ENCODE measurements at regions not wholly inside any gene's neighbourhood (a gene's known extent, or its start where the extent isn't known, plus 50 kb on each side); places are given as distances from the start of the nearest gene placed in this dataset.

GRCh38 chr13:99132295-99132835, 68.3 kb upstream of the UBAC2 start:
- no peak for DNase-seq (ENCODE audit: low read depth)
- H3K4me3 ChIP-seq (ENCODE audit: low read length): no peak overlapping the region
- no peak for TF ChIP-seq CTCF (conservative IDR thresholded peaks at IDR 0.05; ENCODE audit: low read length)

GRCh38 chr13:99133230-99133629, 67.4 kb upstream of the UBAC2 start:
- H3K4me3 ChIP-seq (ENCODE audit: low read length): no peak overlapping the region
- DNase-seq (ENCODE audit: low read depth): no peak
- TF ChIP-seq CTCF (conservative IDR thresholded peaks at IDR 0.05; ENCODE audit: low read length): no peak

GRCh38 chr13:99133848-99134247, 66.8 kb upstream of the UBAC2 start:
- no peak for DNase-seq (ENCODE audit: low read depth)
- no peak for TF ChIP-seq CTCF (conservative IDR thresholded peaks at IDR 0.05; ENCODE audit: low read length)
- H3K4me3 ChIP-seq (ENCODE audit: low read length): no peak overlapping the region

GRCh38 chr13:99135591-99135990, 65.1 kb upstream of the UBAC2 start:
- DNase-seq (ENCODE audit: low read depth): no peak
- no peak overlapping the region for H3K4me3 ChIP-seq (ENCODE audit: low read length)
- TF ChIP-seq CTCF (conservative IDR thresholded peaks at IDR 0.05; ENCODE audit: low read length): no peak

GRCh38 chr13:99136427-99136954, 64.2 kb upstream of the UBAC2 start:
- DNase-seq (ENCODE audit: low read depth): no peak
- H3K4me3 ChIP-seq (ENCODE audit: low read length): no peak overlapping the region
- TF ChIP-seq CTCF (conservative IDR thresholded peaks at IDR 0.05; ENCODE audit: low read length): no peak

- DNase-seq (ENCODE audit: low read depth): no peak
- TF ChIP-seq CTCF (conservative IDR thresholded peaks at IDR 0.05; ENCODE audit: low read length): no peak
- H3K4me3 ChIP-seq (ENCODE audit: low read length): no peak overlapping the region
Measured at GRCh38 chr13:99140831-99141230, 59.8 kb upstream of the UBAC2 start.

GRCh38 chr13:99143904-99144303, 56.8 kb upstream of the UBAC2 start:
- TF ChIP-seq CTCF (conservative IDR thresholded peaks at IDR 0.05; ENCODE audit: low read length): no peak
- H3K4me3 ChIP-seq (ENCODE audit: low read length): no peak overlapping the region
- DNase-seq (ENCODE audit: low read depth): no peak

All from AG10803 (cell line).